D721Med (cell line): ENCODE measurements at regions not wholly inside any gene's neighbourhood (a gene's known extent, or its start where the extent isn't known, plus 50 kb on each side); places are given as distances from the start of the nearest gene placed in this dataset.

Source experiments
- DNase-seq: peaks from one replicate; pipeline ENCODE4 v3.0.0; 2011; ENCODE audit warnings: low spot score; ENCODE audit not compliant: insufficient read length
- FAIRE-seq: peaks from 2 replicates; lab custom pipeline; 2011; peaks lifted over from hg19 to GRCh38; lab: Jason Lieb, UNC
- TF ChIP-seq, protein P1 (sequence below): IDR thresholded peaks from 2 replicates; pipeline ENCODE4 v1.5.1; 2012; ENCODE audit warnings: mild to moderate bottlenecking, control low read depth; ENCODE audit not compliant: insufficient read depth; ENCODE audit errors: missing control alignments

DNA sequence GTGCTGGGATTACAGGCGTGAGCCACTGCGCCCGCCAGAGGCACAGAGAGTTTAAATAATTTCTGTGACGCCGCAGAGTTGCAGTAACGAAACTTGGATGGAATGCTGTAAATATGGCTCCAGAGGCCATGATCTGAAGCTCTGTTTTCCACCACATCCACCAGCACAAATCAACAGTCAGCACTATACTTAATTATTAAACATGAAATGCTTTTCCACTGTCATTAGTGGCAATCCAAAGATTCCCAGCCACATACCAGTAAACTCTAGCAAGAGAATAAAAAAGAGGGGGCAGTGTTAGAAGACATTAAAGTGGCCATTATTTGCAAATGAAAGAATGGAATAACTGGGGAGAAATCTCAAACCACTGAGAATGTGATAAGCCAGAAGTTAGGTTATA lies 242.5 kb downstream of the DIRAS2 start:
- TF ChIP-seq, protein P1, sequence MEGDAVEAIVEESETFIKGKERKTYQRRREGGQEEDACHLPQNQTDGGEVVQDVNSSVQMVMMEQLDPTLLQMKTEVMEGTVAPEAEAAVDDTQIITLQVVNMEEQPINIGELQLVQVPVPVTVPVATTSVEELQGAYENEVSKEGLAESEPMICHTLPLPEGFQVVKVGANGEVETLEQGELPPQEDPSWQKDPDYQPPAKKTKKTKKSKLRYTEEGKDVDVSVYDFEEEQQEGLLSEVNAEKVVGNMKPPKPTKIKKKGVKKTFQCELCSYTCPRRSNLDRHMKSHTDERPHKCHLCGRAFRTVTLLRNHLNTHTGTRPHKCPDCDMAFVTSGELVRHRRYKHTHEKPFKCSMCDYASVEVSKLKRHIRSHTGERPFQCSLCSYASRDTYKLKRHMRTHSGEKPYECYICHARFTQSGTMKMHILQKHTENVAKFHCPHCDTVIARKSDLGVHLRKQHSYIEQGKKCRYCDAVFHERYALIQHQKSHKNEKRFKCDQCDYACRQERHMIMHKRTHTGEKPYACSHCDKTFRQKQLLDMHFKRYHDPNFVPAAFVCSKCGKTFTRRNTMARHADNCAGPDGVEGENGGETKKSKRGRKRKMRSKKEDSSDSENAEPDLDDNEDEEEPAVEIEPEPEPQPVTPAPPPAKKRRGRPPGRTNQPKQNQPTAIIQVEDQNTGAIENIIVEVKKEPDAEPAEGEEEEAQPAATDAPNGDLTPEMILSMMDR, result no peak
- DNase-seq, result no peak
- FAIRE-seq, result no peak

DNA sequence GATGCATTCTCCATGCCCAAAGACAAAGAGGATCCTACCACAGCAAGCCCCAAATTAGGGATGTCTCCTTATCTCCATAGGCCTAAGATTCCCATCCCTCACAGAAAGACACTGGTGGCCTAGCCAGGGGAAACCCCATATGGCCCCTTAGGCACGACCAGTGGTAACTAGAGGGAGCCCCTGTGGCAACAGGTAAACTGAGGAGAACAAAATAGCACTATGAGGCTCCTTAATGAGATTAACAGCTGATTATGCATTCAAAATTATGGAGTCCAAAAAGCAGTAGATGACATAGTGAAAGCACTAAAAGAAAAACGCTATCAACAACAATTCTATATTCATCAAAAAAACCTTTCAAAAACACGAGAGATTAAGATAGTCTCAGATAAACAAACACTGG lies 234.0 kb downstream of the DIRAS2 start:
- FAIRE-seq (no peak), DNase-seq (no peak)
- TF ChIP-seq, protein P1, result no peak

DNA sequence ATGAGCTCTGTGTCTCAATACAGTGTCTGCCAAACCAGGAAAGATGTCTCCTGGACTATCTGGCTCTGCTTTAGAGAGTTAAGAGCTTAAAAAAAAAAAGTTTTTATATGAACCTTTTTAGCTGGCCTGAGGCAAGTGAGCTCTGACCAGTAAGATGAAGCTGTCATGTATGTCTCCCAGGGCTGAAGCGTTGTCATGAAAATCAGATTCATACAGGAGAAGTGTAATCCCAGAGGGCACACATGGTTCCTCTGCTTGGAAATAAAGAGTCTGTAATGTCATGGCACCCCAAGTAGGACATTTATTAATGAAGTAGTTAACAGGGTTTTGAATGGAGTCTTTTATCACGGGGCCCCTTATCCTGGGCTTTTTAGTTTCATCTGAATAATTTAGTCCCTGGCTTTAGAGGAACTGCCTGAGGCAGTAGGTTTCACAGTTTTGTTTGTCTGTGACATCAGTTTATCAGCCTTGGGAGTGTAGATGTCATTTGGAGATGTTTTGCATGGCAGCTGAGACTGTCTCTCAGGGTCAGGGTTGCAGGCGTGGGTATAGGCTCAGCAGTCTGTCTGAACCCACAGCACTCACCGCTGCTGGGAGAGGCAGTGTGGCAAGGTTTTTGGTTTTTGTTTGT lies 223.3 kb downstream of the DIRAS2 start:
- FAIRE-seq (no peak), DNase-seq (no peak)
- TF ChIP-seq, protein P1, result no peak

DNA sequence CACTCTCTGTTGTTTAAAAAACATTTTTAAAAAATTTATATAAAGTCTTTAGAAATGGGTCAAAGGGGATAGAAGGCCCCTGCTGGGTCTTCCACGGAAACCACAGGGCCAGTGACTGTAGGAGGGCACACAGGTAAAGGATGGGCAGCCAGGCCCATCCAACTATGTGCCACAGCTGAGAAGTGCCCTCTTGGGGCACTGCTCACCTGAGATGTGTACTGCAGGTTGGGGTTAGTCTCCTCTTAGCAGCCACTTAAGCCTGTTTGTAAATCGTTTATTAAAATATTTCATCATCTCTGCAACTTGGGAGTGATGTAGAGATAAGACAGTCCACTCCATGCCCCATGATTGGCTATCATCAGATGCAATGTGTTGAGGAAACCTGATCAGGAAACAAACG lies 222.4 kb downstream of the DIRAS2 start:
- TF ChIP-seq, protein P1, result no peak
- DNase-seq (no peak), FAIRE-seq (no peak)

DNA sequence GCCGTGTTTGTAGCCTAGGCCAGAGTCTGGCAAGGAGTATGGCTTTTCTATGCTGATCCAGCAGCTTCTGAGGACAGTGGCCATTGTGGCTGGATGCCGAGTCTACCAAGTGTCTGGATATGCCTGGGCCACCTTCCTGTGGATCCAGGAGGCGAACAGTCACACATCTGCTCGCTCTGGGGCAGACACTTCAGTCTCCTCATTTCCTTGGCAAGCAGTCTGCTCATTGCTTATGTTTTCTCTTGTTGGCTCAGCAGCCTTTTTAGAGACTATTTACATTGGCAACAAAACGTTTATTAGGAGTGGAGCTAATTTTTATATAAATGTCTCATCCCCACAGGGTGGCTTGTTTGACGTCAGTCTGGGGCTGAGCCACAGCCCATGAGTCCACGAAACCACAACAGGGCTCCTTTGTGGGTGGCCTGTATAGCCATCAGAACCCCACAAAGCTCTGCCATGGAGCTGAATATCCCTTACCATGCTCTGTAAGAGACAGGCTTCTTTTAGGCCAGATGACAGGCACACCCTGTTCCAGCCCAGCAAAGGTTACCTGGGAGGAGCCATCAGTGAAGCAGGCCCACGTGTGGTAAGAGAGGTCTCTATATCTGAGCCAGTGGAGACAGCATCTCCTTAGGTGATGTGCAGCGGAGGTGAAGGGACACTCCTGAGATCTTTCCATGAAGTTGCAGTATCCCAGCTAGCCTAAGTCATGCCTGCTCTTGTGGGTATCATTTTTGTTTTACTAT lies 221.7 kb downstream of the DIRAS2 start:
- TF ChIP-seq, protein P1, result no peak
- no peak for FAIRE-seq
- DNase-seq, result no peak

DNA sequence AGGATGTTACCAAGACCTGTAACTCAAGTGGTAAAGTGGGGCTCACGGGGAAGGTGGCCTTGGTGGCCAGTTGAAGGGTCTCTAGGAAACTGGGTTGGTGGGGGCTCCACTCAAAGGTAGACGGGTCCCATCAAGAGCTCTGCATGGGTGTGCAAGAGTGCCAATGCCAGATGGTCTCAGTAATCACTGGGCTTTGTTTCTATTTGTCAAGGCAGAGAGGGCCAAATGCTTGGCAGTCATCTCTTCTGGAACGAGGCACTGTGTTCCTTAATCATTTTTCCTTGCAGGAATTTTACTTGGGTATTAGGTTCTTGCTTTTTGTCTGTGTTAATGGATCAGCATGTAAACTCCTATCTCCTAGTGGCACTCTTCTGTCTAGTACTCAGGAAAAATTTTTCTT lies 220.8 kb downstream of the DIRAS2 start:
- DNase-seq, result no peak
- no peak for FAIRE-seq
- TF ChIP-seq, protein P1, result no peak

DNA sequence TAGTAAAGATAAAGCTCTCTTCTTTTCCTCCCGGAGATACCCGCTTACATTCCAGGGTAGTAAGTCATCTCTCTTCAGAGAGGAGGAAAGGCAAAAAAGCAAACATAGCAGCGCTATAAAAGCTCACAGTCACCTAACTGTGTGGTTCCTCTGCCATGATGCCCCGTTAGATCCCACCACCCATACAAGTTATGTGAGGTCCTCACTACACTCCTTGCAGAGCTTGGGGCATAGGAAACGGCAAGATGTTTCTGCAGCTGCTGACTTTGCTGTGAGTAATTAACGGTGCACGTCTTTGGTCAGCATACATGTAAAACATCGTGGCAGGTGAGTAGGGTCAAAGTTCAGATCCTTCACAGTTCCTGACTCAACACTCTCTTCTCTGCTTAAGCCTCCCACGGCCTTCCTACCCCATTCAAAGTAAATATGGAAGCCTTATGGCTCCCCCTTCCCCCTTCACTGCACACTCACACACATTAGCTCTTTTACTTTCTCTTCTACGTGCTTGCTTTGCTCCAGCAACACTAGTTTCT lies 218.9 kb downstream of the DIRAS2 start:
- TF ChIP-seq, protein P1, result no peak
- no peak for DNase-seq

More for the DNA sequence above, 218.9 kb downstream of the DIRAS2 start:
- no peak for FAIRE-seq
